ENCODE measurements at regions not wholly inside any gene's neighbourhood (a gene's known extent, or its start where the extent isn't known, plus 50 kb on each side); places are given as distances from the start of the nearest gene placed in this dataset.
"Not testable (repeated sequence)": the region's sequence is repeated elsewhere in the genome, so short reads cannot be mapped to it uniquely, and the experiment has no call there.

- no peak for TF ChIP-seq CTCF (IDR thresholded peaks at IDR 0.05; ENCODE audit: control extremely low read depth, extremely low read depth, low read depth, missing control alignments)
- no peak for DNase-seq (ENCODE audit: extremely low spot score)
- ChIA-PET POLR2A (no interaction called here), CTCF (no interaction called here)
Observed at GRCh38 chr20:58765780-58766179, 73.2 kb downstream of the NPEPL1 start.

- DNase-seq (ENCODE audit: extremely low spot score); POLR2A ChIA-PET: not testable (repeated sequence)
- CTCF ChIA-PET, result interaction anchor here (0.7 to 1.0 kb wide), 2 partner anchors 13 to 16 kb away, joined by 3 read pairs; no protein-coding TSS in a partner anchor
Observed at GRCh38 chr20:58767817-58768216, 75.2 kb downstream of the NPEPL1 start.

Measured in GM10248 (cell line).